ENCODE measurements at regions not wholly inside any gene's neighbourhood (a gene's known extent, or its start where the extent isn't known, plus 50 kb on each side); places are given as distances from the start of the nearest gene placed in this dataset.

GRCh38 chr18:64982414-64983055 lies 768.3 kb upstream of the CDH7 start:
- FAIRE-seq (no peak), ATAC-seq (no peak), DNase-seq (ENCODE audit: extremely low read depth in 1 of 4, low spot score in 3 of 4) (no peak)
- H3K9ac ChIP-seq (ENCODE audit: insufficient read depth in 1 of 2, low read depth in 2 of 2, low read length in 2 of 2) = no peak overlapping the region
- no peaks in the 10 kb centered on the region for H3K36me3 ChIP-seq (ENCODE audit: control insufficient read depth, insufficient read depth, low read length)
- TF ChIP-seq, protein P1, sequence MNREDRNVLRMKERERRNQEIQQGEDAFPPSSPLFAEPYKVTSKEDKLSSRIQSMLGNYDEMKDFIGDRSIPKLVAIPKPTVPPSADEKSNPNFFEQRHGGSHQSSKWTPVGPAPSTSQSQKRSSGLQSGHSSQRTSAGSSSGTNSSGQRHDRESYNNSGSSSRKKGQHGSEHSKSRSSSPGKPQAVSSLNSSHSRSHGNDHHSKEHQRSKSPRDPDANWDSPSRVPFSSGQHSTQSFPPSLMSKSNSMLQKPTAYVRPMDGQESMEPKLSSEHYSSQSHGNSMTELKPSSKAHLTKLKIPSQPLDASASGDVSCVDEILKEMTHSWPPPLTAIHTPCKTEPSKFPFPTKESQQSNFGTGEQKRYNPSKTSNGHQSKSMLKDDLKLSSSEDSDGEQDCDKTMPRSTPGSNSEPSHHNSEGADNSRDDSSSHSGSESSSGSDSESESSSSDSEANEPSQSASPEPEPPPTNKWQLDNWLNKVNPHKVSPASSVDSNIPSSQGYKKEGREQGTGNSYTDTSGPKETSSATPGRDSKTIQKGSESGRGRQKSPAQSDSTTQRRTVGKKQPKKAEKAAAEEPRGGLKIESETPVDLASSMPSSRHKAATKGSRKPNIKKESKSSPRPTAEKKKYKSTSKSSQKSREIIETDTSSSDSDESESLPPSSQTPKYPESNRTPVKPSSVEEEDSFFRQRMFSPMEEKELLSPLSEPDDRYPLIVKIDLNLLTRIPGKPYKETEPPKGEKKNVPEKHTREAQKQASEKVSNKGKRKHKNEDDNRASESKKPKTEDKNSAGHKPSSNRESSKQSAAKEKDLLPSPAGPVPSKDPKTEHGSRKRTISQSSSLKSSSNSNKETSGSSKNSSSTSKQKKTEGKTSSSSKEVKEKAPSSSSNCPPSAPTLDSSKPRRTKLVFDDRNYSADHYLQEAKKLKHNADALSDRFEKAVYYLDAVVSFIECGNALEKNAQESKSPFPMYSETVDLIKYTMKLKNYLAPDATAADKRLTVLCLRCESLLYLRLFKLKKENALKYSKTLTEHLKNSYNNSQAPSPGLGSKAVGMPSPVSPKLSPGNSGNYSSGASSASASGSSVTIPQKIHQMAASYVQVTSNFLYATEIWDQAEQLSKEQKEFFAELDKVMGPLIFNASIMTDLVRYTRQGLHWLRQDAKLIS (CRISPR knock-in tag; IDR thresholded peaks at IDR 0.05) = no peak
- TF ChIP-seq MEF2A (IDR thresholded peaks at IDR 0.05; ENCODE audit: control insufficient read depth, low read depth, low read length) (no peak), ZC3H11A (IDR thresholded peaks at IDR 0.05; ENCODE audit: low read depth, low read length) (no peak), RB1 (IDR thresholded peaks at IDR 0.05; ENCODE audit: low read depth) (no peak), RBM15 (IDR thresholded peaks at IDR 0.05; ENCODE audit: insufficient read depth, low read length) (no peak), STAT5B (CRISPR knock-in tag; IDR thresholded peaks at IDR 0.05) (no peak), ZNF431 (CRISPR knock-in tag; IDR thresholded peaks at IDR 0.05) (no peak), STAT5A (IDR thresholded peaks at IDR 0.05; ENCODE audit: borderline replicate concordance, low read length) (no peak)
- TF ChIP-seq, protein P2, sequence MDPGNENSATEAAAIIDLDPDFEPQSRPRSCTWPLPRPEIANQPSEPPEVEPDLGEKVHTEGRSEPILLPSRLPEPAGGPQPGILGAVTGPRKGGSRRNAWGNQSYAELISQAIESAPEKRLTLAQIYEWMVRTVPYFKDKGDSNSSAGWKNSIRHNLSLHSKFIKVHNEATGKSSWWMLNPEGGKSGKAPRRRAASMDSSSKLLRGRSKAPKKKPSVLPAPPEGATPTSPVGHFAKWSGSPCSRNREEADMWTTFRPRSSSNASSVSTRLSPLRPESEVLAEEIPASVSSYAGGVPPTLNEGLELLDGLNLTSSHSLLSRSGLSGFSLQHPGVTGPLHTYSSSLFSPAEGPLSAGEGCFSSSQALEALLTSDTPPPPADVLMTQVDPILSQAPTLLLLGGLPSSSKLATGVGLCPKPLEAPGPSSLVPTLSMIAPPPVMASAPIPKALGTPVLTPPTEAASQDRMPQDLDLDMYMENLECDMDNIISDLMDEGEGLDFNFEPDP (CRISPR knock-in tag; IDR thresholded peaks at IDR 0.05) = no peak
- ChIA-PET CTCF (ENCODE audit: low intra/inter-chr PET ratio) (no interaction called here), POLR2A (no interaction called here)
- intact Hi-C loops (cut with micrococcal nuclease) = no loop called here
- no peaks in the 10 kb centered on the region for H3K27me3 ChIP-seq (ENCODE audit: control insufficient read depth in 2 of 2, insufficient read depth in 2 of 2, low read length in 2 of 2)
- WGBS (ENCODE audit: insufficient coverage, low coverage, missing lambda C conversion rate) = 0% methylated on average over 2 of the region's 2 CpGs
- in situ Hi-C loops (cut with MboI) = no loop called here
- H3K4me3 ChIP-seq = no peak overlapping the region
- H4K20me1 ChIP-seq (replicated peaks; ENCODE audit: control insufficient read depth, insufficient read depth, low read length) = no peaks in the 10 kb centered on the region
- no peak overlapping the region for H2AFZ ChIP-seq (ENCODE audit: low read depth, low read length)
- BruUV-seq (replicated peaks) = no TSS peak
- H3K79me2 ChIP-seq (ENCODE audit: control insufficient read depth, insufficient read depth, low read length) = no peaks in the 10 kb centered on the region
- H3K4me1 ChIP-seq (replicated peaks in 1 of 2; ENCODE audit: control insufficient read depth in 2 of 2, insufficient read depth in 2 of 2, low read length in 2 of 2) = no peaks in the 10 kb centered on the region
- no peak overlapping the region for H3K4me2 ChIP-seq (ENCODE audit: insufficient read depth, low read length)
- no peaks in the 10 kb centered on the region for H3K9me3 ChIP-seq (replicated peaks; ENCODE audit: control insufficient read depth, insufficient read depth, low read depth, low read length)
- no peak overlapping the region for H3K27ac ChIP-seq (ENCODE audit: extremely low read depth, low read depth, low read length)
- H3K9me1 ChIP-seq (ENCODE audit: control insufficient read depth, insufficient read depth, low read length) = no peaks in the 10 kb centered on the region

All from K562 (cell line).